Smooth muscle cell (in vitro differentiated cells): ENCODE measurements at regions not wholly inside any gene's neighbourhood (a gene's known extent, or its start where the extent isn't known, plus 50 kb on each side); places are given as distances from the start of the nearest gene placed in this dataset.

Experiments
- DNase-seq: peaks from one replicate; lab custom pipeline; 2025; ENCODE audit not compliant: unreplicated experiment; lab: John Stamatoyannopoulos, UW
- H2AFZ ChIP-seq: fragments of 200-600 bp; sonication (generic); 2 replicates; pipeline ENCODE4 v1.6.0; 2016; ENCODE audit warnings: antibody characterized with exemption, low read depth, mild to moderate bottlenecking
- H3F3A ChIP-seq: fragments of 200-600 bp; sonication (generic); 2 replicates; pipeline ENCODE4 v1.6.0; 2017; ENCODE audit warnings: antibody characterized with exemption, low read depth
- H3K27ac ChIP-seq: fragments of 200-600 bp; sonication (generic); 2 replicates; pipeline ENCODE4 v1.5.1; 2016; ENCODE audit warnings: low read depth, mild to moderate bottlenecking
- H3K27me3 ChIP-seq: fragments of 200-600 bp; sonication (generic); 2 replicates; pipeline ENCODE4 v1.6.1; 2016; ENCODE audit warnings: low read depth, mild to moderate bottlenecking
- H3K36me3 ChIP-seq: fragments of 200-600 bp; sonication (generic); 2 replicates; pipeline ENCODE4 v1.5.1; 2016; ENCODE audit warnings: low read depth
- H3K4me1 ChIP-seq: fragments of 200-600 bp; sonication (generic); 2 replicates; pipeline ENCODE4 v1.5.1; 2016; ENCODE audit warnings: low read depth
- H3K4me2 ChIP-seq: fragments of 200-600 bp; sonication (generic); 2 replicates; pipeline ENCODE4 v1.6.0; 2016; ENCODE audit warnings: mild to moderate bottlenecking
- H3K4me3 ChIP-seq: fragments of 200-600 bp; sonication (generic); 2 replicates; pipeline ENCODE4 v1.5.1; 2016; ENCODE audit warnings: mild to moderate bottlenecking
- H3K79me2 ChIP-seq: fragments of 200-600 bp; sonication (generic); 2 replicates; pipeline ENCODE4 v1.6.0; 2016; ENCODE audit warnings: low read depth, mild to moderate bottlenecking
- H3K9ac ChIP-seq: fragments of 200-600 bp; sonication (generic); 2 replicates; pipeline ENCODE4 v1.6.0; 2016; ENCODE audit warnings: low read depth
- H3K9me3 ChIP-seq: fragments of 200-600 bp; sonication (generic); replicated peaks from 2 replicates; pipeline ENCODE4 v1.5.1; 2016; ENCODE audit warnings: low read depth
- H4K20me1 ChIP-seq: fragments of 200-600 bp; sonication (generic); 2 replicates; pipeline ENCODE4 v1.6.0; 2016; ENCODE audit warnings: low read depth
- CTCF ChIP-seq: fragments of 200-600 bp; sonication (generic); IDR thresholded peaks from 2 replicates; pipeline ENCODE4 v1.5.1; 2017; ENCODE audit warnings: borderline replicate concordance, mild to moderate bottlenecking, antibody characterized with exemption; ENCODE audit not compliant: insufficient read depth, poor library complexity, severe bottlenecking
- WGBS: methylation state at CpG from one replicate; pipeline ENCODE4 v1.1.7; 2016; ENCODE audit warnings: low lambda C conversion rate; 5-methylcytosine and 5-hydroxymethylcytosine counted together

GRCh38 chr18:69300185-69300584, 100.5 kb upstream of the DOK6 start:
- H2AFZ ChIP-seq: no peak overlapping the region
- DNase-seq: no peak
- H3K4me1 ChIP-seq: no peaks in the 10 kb centered on the region
- no peaks in the 10 kb centered on the region for H3K9me3 ChIP-seq
- no peak overlapping the region for H3K27ac ChIP-seq
- no peaks in the 10 kb centered on the region for H3K36me3 ChIP-seq
- no peak for TF ChIP-seq CTCF
- H3K79me2 ChIP-seq: no peaks in the 10 kb centered on the region
- H4K20me1 ChIP-seq: no peaks in the 10 kb centered on the region
- no peaks in the 10 kb centered on the region for H3K27me3 ChIP-seq
- H3K4me2 ChIP-seq: no peak overlapping the region
- no peak overlapping the region for H3K4me3 ChIP-seq
- H3K9ac ChIP-seq: no peak overlapping the region
- WGBS: 49% methylated on average over 3 of the region's 3 CpGs
- no peaks in the 10 kb centered on the region for H3F3A ChIP-seq

GRCh38 chr18:69308619-69309018, 92.1 kb upstream of the DOK6 start:
- no peak overlapping the region for H3K27ac ChIP-seq
- no peaks in the 10 kb centered on the region for H4K20me1 ChIP-seq
- H3F3A ChIP-seq: no peaks in the 10 kb centered on the region
- H3K9ac ChIP-seq: no peak overlapping the region
- no peaks in the 10 kb centered on the region for H3K79me2 ChIP-seq
- H3K36me3 ChIP-seq: no peaks in the 10 kb centered on the region
- no peak for DNase-seq
- no peaks in the 10 kb centered on the region for H3K4me1 ChIP-seq
- H3K4me3 ChIP-seq: no peak overlapping the region
- no peak overlapping the region for H2AFZ ChIP-seq
- H3K9me3 ChIP-seq: no peaks in the 10 kb centered on the region
- TF ChIP-seq CTCF: no peak
- WGBS: 90% methylated on average over 2 of the region's 2 CpGs
- no peak overlapping the region for H3K4me2 ChIP-seq
- H3K27me3 ChIP-seq: no peaks in the 10 kb centered on the region

DNA sequence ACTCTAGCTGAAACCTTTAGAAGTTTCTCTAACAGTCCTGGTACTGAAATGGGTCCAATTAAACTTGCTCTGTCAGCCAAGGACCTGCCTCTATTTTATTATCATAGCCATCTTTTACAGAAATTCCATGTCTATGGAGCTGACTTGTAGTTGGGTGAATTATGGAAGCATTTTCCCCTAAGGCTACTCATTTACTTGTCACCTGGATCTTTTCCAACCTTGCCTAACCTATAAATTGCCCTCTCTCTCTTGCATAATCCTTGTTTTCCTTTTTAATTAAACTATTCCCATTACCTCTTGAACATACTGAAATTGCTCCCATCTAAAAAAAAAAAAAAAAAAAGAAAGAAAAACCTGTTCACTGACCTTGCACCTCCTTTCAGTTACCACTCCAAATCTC, 74.6 kb upstream of the DOK6 start:
- no peak overlapping the region for H2AFZ ChIP-seq

DNA sequence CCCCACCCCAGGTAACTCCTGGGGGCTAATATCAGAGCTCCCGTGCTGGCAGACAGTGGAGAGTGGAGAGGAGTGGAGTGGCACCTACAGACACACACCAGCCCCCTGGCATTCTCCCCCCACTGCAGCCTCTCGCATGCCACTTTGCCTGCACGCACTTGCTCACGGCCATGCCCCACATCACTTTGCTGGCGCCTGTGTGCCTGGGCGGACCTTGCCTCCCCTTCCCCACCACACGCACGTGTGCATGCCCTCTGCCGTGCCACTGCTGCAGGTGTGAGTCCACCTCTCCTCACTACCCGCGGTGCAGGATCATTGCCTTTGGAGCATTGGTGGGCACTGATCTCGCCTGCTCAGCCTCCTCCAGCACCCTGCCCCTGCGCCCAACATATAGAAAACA, 72.6 kb upstream of the DOK6 start:
- no peaks in the 10 kb centered on the region for H4K20me1 ChIP-seq
- no peak overlapping the region for H3K4me2 ChIP-seq
- H3K27me3 ChIP-seq: no peaks in the 10 kb centered on the region
- no peak overlapping the region for H3K9ac ChIP-seq
- no peak overlapping the region for H3K27ac ChIP-seq
- H3K79me2 ChIP-seq: no peaks in the 10 kb centered on the region
- DNase-seq: no peak
- 93% methylated on average over 13 of the region's 13 CpGs for WGBS
- H3K9me3 ChIP-seq: no peaks in the 10 kb centered on the region
- H3K4me1 ChIP-seq: no peaks in the 10 kb centered on the region
- H3F3A ChIP-seq: no peaks in the 10 kb centered on the region
- no peak overlapping the region for H3K4me3 ChIP-seq
- no peaks in the 10 kb centered on the region for H3K36me3 ChIP-seq
- TF ChIP-seq CTCF: no peak
- no peak overlapping the region for H2AFZ ChIP-seq

More for the DNA sequence above, 74.6 kb upstream of the DOK6 start:
- no peaks in the 10 kb centered on the region for H3K79me2 ChIP-seq
- no peak for TF ChIP-seq CTCF
- no peaks in the 10 kb centered on the region for H3K27me3 ChIP-seq
- no peaks in the 10 kb centered on the region for H3K9me3 ChIP-seq
- no peak overlapping the region for H3K4me3 ChIP-seq
- H3K9ac ChIP-seq: no peak overlapping the region
- H4K20me1 ChIP-seq: no peaks in the 10 kb centered on the region
- no peak for DNase-seq
- no peaks in the 10 kb centered on the region for H3K36me3 ChIP-seq
- H3K4me1 ChIP-seq: no peaks in the 10 kb centered on the region
- H3K4me2 ChIP-seq: no peak overlapping the region
- no peak overlapping the region for H3K27ac ChIP-seq
- H3F3A ChIP-seq: no peaks in the 10 kb centered on the region
